Kidney epithelial cell (primary cell): ENCODE measurements at regions not wholly inside any gene's neighbourhood (a gene's known extent, or its start where the extent isn't known, plus 50 kb on each side); places are given as distances from the start of the nearest gene placed in this dataset.

Source experiments
- DNase-seq: peaks from one replicate; pipeline ENCODE4 v3.0.0-alpha.2; 2010; ENCODE audit warnings: low read depth
- H3K27me3 ChIP-seq: 2 replicates; pipeline ENCODE4 v1.6.0; 2011; ENCODE audit warnings: low read length; ENCODE audit not compliant: control insufficient read depth, insufficient read depth
- H3K36me3 ChIP-seq: 2 replicates; pipeline ENCODE4 v1.5.1; 2011; ENCODE audit warnings: low read length; ENCODE audit not compliant: control insufficient read depth, insufficient read depth
- H3K4me3 ChIP-seq: 2 replicates; pipeline ENCODE4 v1.5.1; 2011; ENCODE audit warnings: low read depth, mild to moderate bottlenecking, control low read depth, low read length
- TF ChIP-seq, protein P1 (sequence below): IDR thresholded peaks from 2 replicates; pipeline ENCODE4 v1.5.1; 2011; ENCODE audit warnings: mild to moderate bottlenecking, moderate library complexity, low read length, control low read depth, inconsistent platforms; ENCODE audit not compliant: insufficient read depth, poor library complexity, severe bottlenecking

DNA sequence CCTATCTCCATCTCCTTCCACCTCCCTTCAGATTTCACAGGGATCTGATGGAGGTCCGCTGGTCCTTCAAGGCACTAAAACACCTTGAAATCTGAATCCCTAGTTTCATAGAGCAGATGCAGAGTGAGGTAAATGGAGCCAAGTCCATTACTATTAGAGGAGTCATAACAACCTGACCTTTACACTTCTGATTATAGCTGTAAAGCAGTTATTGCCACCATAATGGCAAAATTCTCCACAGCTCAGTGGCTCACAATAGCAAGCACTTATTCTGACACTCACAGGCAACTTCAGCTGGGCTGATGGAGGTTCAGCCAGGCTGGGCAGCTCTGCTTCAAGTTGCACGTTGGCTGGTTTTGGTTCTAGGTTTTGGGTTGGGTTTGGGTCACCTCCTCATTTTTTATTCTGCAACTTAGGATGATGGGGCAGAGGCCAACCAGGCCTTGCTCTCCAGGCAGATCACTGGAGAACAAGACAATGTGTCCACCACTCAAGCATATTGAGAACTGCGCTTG lies 51.4 kb upstream of the LRAT start:
- TF ChIP-seq, protein P1, sequence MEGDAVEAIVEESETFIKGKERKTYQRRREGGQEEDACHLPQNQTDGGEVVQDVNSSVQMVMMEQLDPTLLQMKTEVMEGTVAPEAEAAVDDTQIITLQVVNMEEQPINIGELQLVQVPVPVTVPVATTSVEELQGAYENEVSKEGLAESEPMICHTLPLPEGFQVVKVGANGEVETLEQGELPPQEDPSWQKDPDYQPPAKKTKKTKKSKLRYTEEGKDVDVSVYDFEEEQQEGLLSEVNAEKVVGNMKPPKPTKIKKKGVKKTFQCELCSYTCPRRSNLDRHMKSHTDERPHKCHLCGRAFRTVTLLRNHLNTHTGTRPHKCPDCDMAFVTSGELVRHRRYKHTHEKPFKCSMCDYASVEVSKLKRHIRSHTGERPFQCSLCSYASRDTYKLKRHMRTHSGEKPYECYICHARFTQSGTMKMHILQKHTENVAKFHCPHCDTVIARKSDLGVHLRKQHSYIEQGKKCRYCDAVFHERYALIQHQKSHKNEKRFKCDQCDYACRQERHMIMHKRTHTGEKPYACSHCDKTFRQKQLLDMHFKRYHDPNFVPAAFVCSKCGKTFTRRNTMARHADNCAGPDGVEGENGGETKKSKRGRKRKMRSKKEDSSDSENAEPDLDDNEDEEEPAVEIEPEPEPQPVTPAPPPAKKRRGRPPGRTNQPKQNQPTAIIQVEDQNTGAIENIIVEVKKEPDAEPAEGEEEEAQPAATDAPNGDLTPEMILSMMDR = no peak
- Histone ChIP-seq H3K4me3 (no peak overlapping the region), H3K27me3 (no peaks in the 10 kb centered on the region), H3K36me3 (no peaks in the 10 kb centered on the region)
- DNase-seq = no peak
